ENCODE measurements at regions not wholly inside any gene's neighbourhood (a gene's known extent, or its start where the extent isn't known, plus 50 kb on each side); places are given as distances from the start of the nearest gene placed in this dataset.

DNA sequence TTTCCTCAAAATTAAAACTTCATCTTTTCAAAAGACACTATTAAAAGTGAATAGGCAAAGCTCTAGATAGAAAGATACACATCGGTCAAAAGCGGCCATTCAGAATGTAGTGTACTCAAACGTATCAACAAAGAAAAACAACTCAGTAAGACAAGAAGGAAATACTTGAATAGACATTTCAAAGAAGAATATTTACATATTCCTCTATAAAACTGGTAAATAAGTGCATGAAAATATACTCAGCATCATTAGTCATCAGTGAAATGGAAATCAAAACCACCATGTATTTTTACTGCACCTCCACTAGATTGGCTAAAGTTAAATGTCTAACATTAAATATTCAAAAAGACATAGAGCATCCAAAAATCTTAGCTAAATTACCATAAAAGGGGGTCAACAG lies 551.1 kb upstream of the SORCS1 start:
- Histone ChIP-seq H2AFZ (ENCODE audit: low read depth) (no peak overlapping the region), H3K4me2 (no peak overlapping the region), H3K27me3 (ENCODE audit: insufficient read depth, low read depth) (no peaks in the 10 kb centered on the region), H3K4me3 (IDR thresholded peaks at IDR 0.05; ENCODE audit: insufficient read depth, low read depth, low read length) (no peak overlapping the region), H3K4me1 (ENCODE audit: low read depth, poor library complexity, severe bottlenecking) (no peaks in the 10 kb centered on the region), H4K20me1 (ENCODE audit: insufficient read depth) (no peaks in the 10 kb centered on the region), H3K36me3 (ENCODE audit: insufficient read depth) (no peaks in the 10 kb centered on the region), H3K9ac (no peak overlapping the region), H3K79me2 (ENCODE audit: insufficient read depth, low read depth) (no peaks in the 10 kb centered on the region), H3K27ac (no peak overlapping the region)
- TF ChIP-seq, protein P1, sequence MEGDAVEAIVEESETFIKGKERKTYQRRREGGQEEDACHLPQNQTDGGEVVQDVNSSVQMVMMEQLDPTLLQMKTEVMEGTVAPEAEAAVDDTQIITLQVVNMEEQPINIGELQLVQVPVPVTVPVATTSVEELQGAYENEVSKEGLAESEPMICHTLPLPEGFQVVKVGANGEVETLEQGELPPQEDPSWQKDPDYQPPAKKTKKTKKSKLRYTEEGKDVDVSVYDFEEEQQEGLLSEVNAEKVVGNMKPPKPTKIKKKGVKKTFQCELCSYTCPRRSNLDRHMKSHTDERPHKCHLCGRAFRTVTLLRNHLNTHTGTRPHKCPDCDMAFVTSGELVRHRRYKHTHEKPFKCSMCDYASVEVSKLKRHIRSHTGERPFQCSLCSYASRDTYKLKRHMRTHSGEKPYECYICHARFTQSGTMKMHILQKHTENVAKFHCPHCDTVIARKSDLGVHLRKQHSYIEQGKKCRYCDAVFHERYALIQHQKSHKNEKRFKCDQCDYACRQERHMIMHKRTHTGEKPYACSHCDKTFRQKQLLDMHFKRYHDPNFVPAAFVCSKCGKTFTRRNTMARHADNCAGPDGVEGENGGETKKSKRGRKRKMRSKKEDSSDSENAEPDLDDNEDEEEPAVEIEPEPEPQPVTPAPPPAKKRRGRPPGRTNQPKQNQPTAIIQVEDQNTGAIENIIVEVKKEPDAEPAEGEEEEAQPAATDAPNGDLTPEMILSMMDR (conservative IDR thresholded peaks at IDR 0.05; ENCODE audit: low read depth, low read length) = no peak

DNA sequence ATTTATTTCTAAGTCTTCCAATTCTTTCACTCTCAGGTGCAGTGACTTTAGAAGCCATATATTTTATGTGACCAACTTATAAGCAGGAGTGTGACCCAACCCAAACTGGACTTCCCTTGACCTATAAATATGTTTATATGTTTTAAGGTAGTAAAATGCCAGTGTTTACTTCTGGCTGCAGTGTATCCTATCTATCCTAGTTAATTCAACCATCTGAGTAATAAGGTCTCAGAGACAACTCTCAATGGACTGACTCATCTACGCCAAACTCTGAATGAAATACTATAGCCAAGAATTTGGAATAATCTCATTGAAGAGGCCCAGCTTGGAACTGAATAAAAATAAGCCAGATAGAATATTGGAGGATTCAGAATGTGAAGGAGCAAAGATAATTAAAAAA lies 544.5 kb upstream of the SORCS1 start:
- H3K4me3 ChIP-seq (IDR thresholded peaks at IDR 0.05; ENCODE audit: insufficient read depth, low read depth, low read length) = no peak overlapping the region

DNA sequence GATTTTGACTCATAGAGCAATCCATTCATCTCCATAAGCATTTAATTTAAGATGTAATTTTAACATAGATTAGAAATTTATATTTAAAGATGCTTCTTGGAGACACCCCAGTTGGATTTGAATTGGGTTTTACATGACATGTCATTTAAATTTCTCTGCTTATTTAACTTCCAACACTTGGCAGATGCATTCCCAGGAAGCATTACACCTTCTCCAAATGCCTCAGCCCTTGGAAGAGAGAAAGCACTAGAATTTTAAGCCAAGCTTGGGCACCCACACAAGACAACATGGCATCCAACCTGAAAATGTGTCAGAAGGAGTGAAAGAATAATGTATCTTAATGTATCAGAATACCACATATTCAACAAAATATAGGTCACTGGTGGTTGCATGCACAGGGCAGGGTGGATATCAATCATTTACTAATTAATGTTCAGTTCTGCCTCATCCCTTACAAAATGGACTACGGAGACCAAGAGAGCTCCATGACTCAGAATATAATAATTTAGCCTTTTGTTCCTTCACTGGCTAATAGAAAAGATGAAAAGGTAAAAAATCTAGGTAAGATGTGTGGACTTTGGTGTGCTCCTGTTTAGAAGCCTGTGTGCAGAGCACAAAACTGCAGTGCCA lies 541.7 kb upstream of the SORCS1 start:
- Histone ChIP-seq H3K36me3 (ENCODE audit: insufficient read depth) (no peaks in the 10 kb centered on the region), H3K4me3 (IDR thresholded peaks at IDR 0.05; ENCODE audit: insufficient read depth, low read depth, low read length) (no peak overlapping the region), H3K4me2 (no peak overlapping the region), H4K20me1 (ENCODE audit: insufficient read depth) (no peaks in the 10 kb centered on the region), H3K9ac (no peak overlapping the region), H3K27me3 (ENCODE audit: insufficient read depth, low read depth) (no peaks in the 10 kb centered on the region), H3K27ac (no peak overlapping the region), H3K79me2 (ENCODE audit: insufficient read depth, low read depth) (no peaks in the 10 kb centered on the region), H3K4me1 (ENCODE audit: low read depth, poor library complexity, severe bottlenecking) (no peaks in the 10 kb centered on the region), H2AFZ (ENCODE audit: low read depth) (no peak overlapping the region)
- TF ChIP-seq, protein P1 (conservative IDR thresholded peaks at IDR 0.05; ENCODE audit: low read depth, low read length) = no peak

More for the DNA sequence above, 544.5 kb upstream of the SORCS1 start:
- TF ChIP-seq, protein P1 (conservative IDR thresholded peaks at IDR 0.05; ENCODE audit: low read depth, low read length) = no peak
- Histone ChIP-seq H3K9ac (no peak overlapping the region), H4K20me1 (ENCODE audit: insufficient read depth) (no peaks in the 10 kb centered on the region), H3K79me2 (ENCODE audit: insufficient read depth, low read depth) (no peaks in the 10 kb centered on the region), H2AFZ (ENCODE audit: low read depth) (no peak overlapping the region), H3K36me3 (ENCODE audit: insufficient read depth) (no peaks in the 10 kb centered on the region), H3K27me3 (ENCODE audit: insufficient read depth, low read depth) (no peaks in the 10 kb centered on the region), H3K4me1 (ENCODE audit: low read depth, poor library complexity, severe bottlenecking) (no peaks in the 10 kb centered on the region), H3K4me2 (no peak overlapping the region), H3K27ac (no peak overlapping the region)

DNA sequence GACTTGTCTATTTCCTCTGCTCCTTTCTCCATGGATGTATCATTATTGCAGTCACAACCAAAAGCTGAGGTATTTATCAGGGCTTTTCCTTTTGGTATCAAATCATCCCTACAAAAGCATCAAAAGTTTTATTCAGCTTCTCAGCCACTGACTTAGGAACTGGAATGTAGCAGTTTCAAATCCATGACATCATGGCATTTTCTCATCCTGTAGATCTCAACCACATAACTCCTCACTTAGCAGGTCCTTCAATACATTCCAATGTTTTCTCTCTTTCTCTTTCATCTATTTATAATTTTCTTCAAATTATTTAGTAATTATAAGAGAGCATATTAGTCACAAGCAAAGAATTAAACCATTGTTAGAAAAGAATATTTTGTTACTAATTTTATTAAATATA lies 537.4 kb upstream of the SORCS1 start:
- H2AFZ ChIP-seq (ENCODE audit: low read depth) = no peak overlapping the region
- H3K36me3 ChIP-seq (ENCODE audit: insufficient read depth) = no peaks in the 10 kb centered on the region; the same call in 1 of the 2 replicates
- H3K4me1 ChIP-seq (ENCODE audit: low read depth, poor library complexity, severe bottlenecking) = no peaks in the 10 kb centered on the region
- H3K9ac ChIP-seq = no peak overlapping the region
- no peaks in the 10 kb centered on the region for H3K79me2 ChIP-seq (ENCODE audit: insufficient read depth, low read depth)
- no peaks in the 10 kb centered on the region for H4K20me1 ChIP-seq (ENCODE audit: insufficient read depth)
- H3K27ac ChIP-seq = no peak overlapping the region
- no peaks in the 10 kb centered on the region for H3K27me3 ChIP-seq (ENCODE audit: insufficient read depth, low read depth)
- no peak overlapping the region for H3K4me3 ChIP-seq (IDR thresholded peaks at IDR 0.05; ENCODE audit: insufficient read depth, low read depth, low read length)
- no peak overlapping the region for H3K4me2 ChIP-seq
- TF ChIP-seq, protein P1 (conservative IDR thresholded peaks at IDR 0.05; ENCODE audit: low read depth, low read length) = no peak

All from KMS-11 (cell line).